PC-9 (cell line): ENCODE measurements at regions not wholly inside any gene's neighbourhood (a gene's known extent, or its start where the extent isn't known, plus 50 kb on each side); places are given as distances from the start of the nearest gene placed in this dataset.

Experiments
- CTCF ChIP-seq: fragments of 200-600 bp; sonication (generic); conservative IDR thresholded peaks from 2 replicates; pipeline ENCODE4 v1.6.1; 2017; ENCODE audit warnings: mixed run types, antibody characterized with exemption, mild to moderate bottlenecking, moderate library complexity
- EZH2 ChIP-seq: fragments of 200-600 bp; sonication (generic); IDR thresholded peaks from 2 replicates; pipeline ENCODE4 v1.8.0; 2017; ENCODE audit warnings: antibody characterized with exemption, low read depth

DNA sequence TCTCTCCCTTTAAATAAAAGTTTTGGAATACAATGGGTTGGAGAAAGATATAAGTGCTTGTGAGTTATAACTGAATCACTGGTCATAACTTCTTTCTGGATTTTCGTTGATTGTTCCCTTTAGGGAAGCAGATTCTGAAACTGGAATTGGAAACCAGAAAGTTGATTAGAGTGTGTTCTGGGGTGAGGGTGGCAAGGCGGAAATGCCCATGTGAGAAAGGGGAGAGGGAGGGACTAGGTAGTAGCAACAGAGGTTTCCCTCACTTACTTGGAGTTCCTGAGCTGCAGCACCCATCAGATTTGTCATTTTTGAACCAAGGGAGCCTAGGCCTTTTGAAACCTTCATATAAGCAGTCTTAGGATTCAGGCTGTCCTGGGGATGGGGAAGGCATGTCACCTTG lies 453.4 kb downstream of the KCNJ3 start:
- no peak for TF ChIP-seq CTCF
- TF ChIP-seq EZH2: no peak
